Endothelial cell of umbilical vein (primary cell): ENCODE measurements at regions not wholly inside any gene's neighbourhood (a gene's known extent, or its start where the extent isn't known, plus 50 kb on each side); places are given as distances from the start of the nearest gene placed in this dataset.

Experiments
- BruUV-seq: library from RNA; stranded (reverse); fragments of 400-500 nt; replicated peaks from 2 replicates; lab custom pipeline; 2021; lab: Mats Ljungman, UMichigan
- CTCF ChIA-PET: fragments of 300-600, 350-600 bp; sonication (Branson Sonifier 250); formaldehyde crosslinking; loops from one replicate; lab custom pipeline; 2021; ENCODE audit warnings: antibody characterized with exemption, inconsistent platforms; lab: Charles Lee
- POLR2A ChIA-PET: fragments of 300-600, 350-600 bp; sonication (Branson Sonifier 250); formaldehyde crosslinking; loops from one replicate; lab custom pipeline; 2021; ENCODE audit warnings: antibody characterized with exemption, inconsistent platforms; lab: Charles Lee
- DNase-seq: peaks from one replicate; pipeline ENCODE4 v3.0.0-alpha.2; 2011; ENCODE audit warnings: low read depth, low spot score
- FAIRE-seq: peaks from 2 replicates; lab custom pipeline; 2011; peaks lifted over from hg19 to GRCh38; lab: Jason Lieb, UNC
- H2AFZ ChIP-seq: 2 replicates; pipeline ENCODE4 v1.6.0; 2012; ENCODE audit warnings: low read depth, low read length, control low read depth, inconsistent platforms
- H3K27ac ChIP-seq: 2 replicates; pipeline ENCODE4 v1.5.1; 2011; ENCODE audit warnings: low read depth, mild to moderate bottlenecking, control low read depth, low read length, moderate library complexity; ENCODE audit not compliant: insufficient read depth
- H3K27me3 ChIP-seq, 2 experiments: 2 replicates each; pipeline versions ENCODE4 v1.6.0 to v1.6.1; 2011; ENCODE audit warnings: low read length in 2 of 2, mixed read lengths in 1 of 2; ENCODE audit not compliant: control insufficient read depth in 2 of 2, insufficient read depth in 2 of 2
- H3K36me3 ChIP-seq, 2 experiments: 2 replicates in 1 of 2; 3 replicates in 1 of 2; pipeline ENCODE4 v1.5.1; 2011; ENCODE audit warnings: low read length in 2 of 2, mild to moderate bottlenecking in 1 of 2, moderate library complexity in 1 of 2; ENCODE audit not compliant: control insufficient read depth in 2 of 2, insufficient read depth in 2 of 2; ENCODE audit errors: extremely low read depth in 1 of 2
- H3K4me1 ChIP-seq: 3 replicates; pipeline ENCODE4 v1.5.1; 2011; ENCODE audit warnings: mild to moderate bottlenecking, low read length; ENCODE audit not compliant: control insufficient read depth, insufficient read depth; ENCODE audit errors: extremely low read depth
- H3K4me2 ChIP-seq: 2 replicates; pipeline ENCODE4 v1.6.1; 2011; ENCODE audit warnings: low read length, control low read depth, mixed read lengths; ENCODE audit not compliant: insufficient read depth
- H3K4me3 ChIP-seq, 3 experiments: fragments of 200-600 bp in 1 of 3; sonication (generic), shearing (Covaris generic) in 1 of 3; replicated peaks in 1 of 3; 2 replicates each; pipeline ENCODE4 v1.5.1; 2011 to 2016; ENCODE audit warnings: control low read depth in 3 of 3, low read length in 3 of 3, mild to moderate bottlenecking in 2 of 3, inconsistent platforms in 1 of 3, low read depth in 1 of 3, moderate library complexity in 1 of 3; ENCODE audit not compliant: insufficient read depth in 1 of 3
- H3K79me2 ChIP-seq: 2 replicates; pipeline ENCODE4 v1.6.0; 2012; ENCODE audit warnings: low read length, inconsistent platforms; ENCODE audit not compliant: control insufficient read depth, insufficient read depth
- H3K9ac ChIP-seq: replicated peaks from 2 replicates; pipeline ENCODE3; 2011; ENCODE audit warnings: low read length, control low read depth; ENCODE audit not compliant: insufficient read depth; ENCODE audit errors: extremely low read depth
- H3K9me1 ChIP-seq: replicated peaks from 3 replicates; pipeline ENCODE4 v1.6.0; 2011; ENCODE audit warnings: mild to moderate bottlenecking, low read length; ENCODE audit not compliant: control insufficient read depth, insufficient read depth; ENCODE audit errors: extremely low read depth
- H3K9me3 ChIP-seq: replicated peaks from 2 replicates; pipeline ENCODE4 v1.5.1; 2012; ENCODE audit warnings: low read length, inconsistent platforms; ENCODE audit not compliant: control insufficient read depth, insufficient read depth
- H4K20me1 ChIP-seq: replicated peaks from 2 replicates; pipeline ENCODE3; 2011; ENCODE audit warnings: mild to moderate bottlenecking, low read length; ENCODE audit not compliant: control insufficient read depth, insufficient read depth; ENCODE audit errors: extremely low read depth
- EZH2 ChIP-seq: IDR thresholded peaks from 2 replicates; pipeline ENCODE4 v1.6.1; 2012; ENCODE audit warnings: borderline replicate concordance, low read depth, mild to moderate bottlenecking, moderate library complexity, low read length, inconsistent platforms; ENCODE audit not compliant: severe bottlenecking
- FOS ChIP-seq: IDR thresholded peaks from 2 replicates; pipeline ENCODE4 v1.6.1; 2011; ENCODE audit warnings: mild to moderate bottlenecking, low read length, moderate library complexity, borderline replicate concordance; ENCODE audit not compliant: insufficient read depth
- GATA2 ChIP-seq: IDR thresholded peaks from 2 replicates; pipeline ENCODE4 v1.7.0; 2011; ENCODE audit warnings: low read depth, mild to moderate bottlenecking, moderate library complexity, mixed read lengths, low read length; ENCODE audit not compliant: insufficient read length, insufficient read depth
- JUN ChIP-seq: IDR thresholded peaks from 2 replicates; pipeline ENCODE4 v1.6.1; 2011; ENCODE audit warnings: borderline replicate concordance, low read depth; ENCODE audit not compliant: insufficient read length, insufficient read depth
- MAX ChIP-seq: IDR thresholded peaks from 2 replicates; pipeline ENCODE4 v1.6.1; 2011; ENCODE audit not compliant: insufficient read depth, insufficient read length
- MYC ChIP-seq: IDR thresholded peaks from one replicate; pipeline ENCODE4 v1.6.1; 2011; ENCODE audit warnings: mild to moderate bottlenecking, low read depth, low read length
- POLR2A ChIP-seq: IDR thresholded peaks from 2 replicates; pipeline ENCODE4 v1.6.1; 2012; ENCODE audit warnings: low read depth, mild to moderate bottlenecking, control low read depth, low read length
- POLR2AphosphoS5 ChIP-seq: IDR thresholded peaks from 2 replicates; pipeline ENCODE4 v1.6.1; 2012; ENCODE audit warnings: low read depth, mild to moderate bottlenecking, control low read depth, low read length, moderate library complexity; ENCODE audit not compliant: insufficient read depth
- dilution Hi-C: fragments of 300-500 bp; cut with MboI; formaldehyde crosslinking; loops from one replicate; pipeline ENCODE4 v1.15.0; 2019; ENCODE audit warnings: low sequenced_read_pairs; ENCODE audit not compliant: extremely low pct_ligation_motif_present
- intact Hi-C: fragments of 100-400 bp; cut with micrococcal nuclease; formaldehyde crosslinking; loops from one replicate; pipeline ENCODE4 v1.10.0; 2022
- TF ChIP-seq, protein P1 (sequence below), 2 donors: IDR thresholded peaks; 1 replicate in 1 of 2; 2 replicates in 1 of 2; pipeline ENCODE4 v1.5.1; 2011; ENCODE audit warnings: low read length in 2 of 2, mild to moderate bottlenecking in 2 of 2, moderate library complexity in 2 of 2, control low read depth in 1 of 2, inconsistent platforms in 1 of 2, low read depth in 1 of 2; ENCODE audit not compliant: insufficient read depth in 1 of 2; ENCODE audit errors: extremely low read depth in 1 of 2

DNA sequence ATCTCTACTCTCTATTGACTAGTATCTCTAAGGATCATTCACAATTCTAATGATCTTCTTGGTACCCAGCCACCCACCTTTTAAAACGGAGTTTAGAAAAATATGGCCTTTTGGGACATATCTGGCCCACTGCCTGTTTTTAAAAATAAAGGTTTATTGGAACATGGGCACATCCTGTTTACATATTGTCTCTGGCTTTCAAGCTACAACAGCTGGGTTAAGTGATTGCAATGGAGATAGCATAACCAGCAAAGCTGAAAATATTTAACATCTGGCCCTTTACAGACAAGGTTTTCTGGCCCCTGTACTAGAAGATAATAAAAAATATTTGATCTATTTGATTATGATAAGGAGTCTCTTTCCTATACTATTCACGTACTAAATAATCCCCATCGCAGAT, 232.4 kb upstream of the RHOBTB1 start:
- H3K9me3 ChIP-seq: no peaks in the 10 kb centered on the region
- H2AFZ ChIP-seq: no peak overlapping the region
- POLR2A ChIA-PET: no interaction called here
- dilution Hi-C loops: no loop called here
- no peak overlapping the region for H3K4me3 ChIP-seq
- DNase-seq (no peak), FAIRE-seq (no peak)
- peaks cover 0 to 2% of the 10 kb centered on the region in 2 experiments for H3K27me3 ChIP-seq
- no peak overlapping the region for H3K9ac ChIP-seq
- no peak overlapping the region for H3K4me2 ChIP-seq
- BruUV-seq: no TSS peak
- H3K27ac ChIP-seq: no peak overlapping the region
- no peaks in the 10 kb centered on the region for H4K20me1 ChIP-seq
- no peaks in the 10 kb centered on the region for H3K9me1 ChIP-seq
- intact Hi-C loops: no loop called here
- H3K79me2 ChIP-seq: no peaks in the 10 kb centered on the region
- H3K4me1 ChIP-seq: no peaks in the 10 kb centered on the region
- CTCF ChIA-PET: no interaction called here
- TF ChIP-seq MAX (no peak), EZH2 (no peak), MYC (no peak), FOS (no peak), GATA2 (no peak), POLR2AphosphoS5 (no peak), JUN (no peak), POLR2A (no peak)
- TF ChIP-seq, protein P1, sequence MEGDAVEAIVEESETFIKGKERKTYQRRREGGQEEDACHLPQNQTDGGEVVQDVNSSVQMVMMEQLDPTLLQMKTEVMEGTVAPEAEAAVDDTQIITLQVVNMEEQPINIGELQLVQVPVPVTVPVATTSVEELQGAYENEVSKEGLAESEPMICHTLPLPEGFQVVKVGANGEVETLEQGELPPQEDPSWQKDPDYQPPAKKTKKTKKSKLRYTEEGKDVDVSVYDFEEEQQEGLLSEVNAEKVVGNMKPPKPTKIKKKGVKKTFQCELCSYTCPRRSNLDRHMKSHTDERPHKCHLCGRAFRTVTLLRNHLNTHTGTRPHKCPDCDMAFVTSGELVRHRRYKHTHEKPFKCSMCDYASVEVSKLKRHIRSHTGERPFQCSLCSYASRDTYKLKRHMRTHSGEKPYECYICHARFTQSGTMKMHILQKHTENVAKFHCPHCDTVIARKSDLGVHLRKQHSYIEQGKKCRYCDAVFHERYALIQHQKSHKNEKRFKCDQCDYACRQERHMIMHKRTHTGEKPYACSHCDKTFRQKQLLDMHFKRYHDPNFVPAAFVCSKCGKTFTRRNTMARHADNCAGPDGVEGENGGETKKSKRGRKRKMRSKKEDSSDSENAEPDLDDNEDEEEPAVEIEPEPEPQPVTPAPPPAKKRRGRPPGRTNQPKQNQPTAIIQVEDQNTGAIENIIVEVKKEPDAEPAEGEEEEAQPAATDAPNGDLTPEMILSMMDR (IDR thresholded peaks at IDR 0.05; ENCODE audit: extremely low read depth in 1 of 2, insufficient read depth in 1 of 2, low read depth in 1 of 2, low read length in 2 of 2): no peak
- H3K36me3 ChIP-seq: no peaks in the 10 kb centered on the region
